ENCODE measurements at regions not wholly inside any gene's neighbourhood (a gene's known extent, or its start where the extent isn't known, plus 50 kb on each side); places are given as distances from the start of the nearest gene placed in this dataset.

- no peaks in the 10 kb centered on the region for H3K36me3 Mint-ChIP-seq (ENCODE audit: unreplicated experiment)
- H3K27ac Mint-ChIP-seq (ENCODE audit: unreplicated experiment), result no peak overlapping the region
- no peak overlapping the region for H3K4me3 Mint-ChIP-seq (ENCODE audit: unreplicated experiment)
- no peaks in the 10 kb centered on the region for H3K27me3 Mint-ChIP-seq (ENCODE audit: unreplicated experiment)
- no peak for TF ChIP-seq CTCF (IDR thresholded peaks at IDR 0.05; ENCODE audit: partially characterized antibody, unreplicated experiment)
- H3K4me1 Mint-ChIP-seq (ENCODE audit: low read depth, unreplicated experiment), result peaks cover 5% of the 10 kb centered on the region
- H3K9me3 Mint-ChIP-seq (ENCODE audit: unreplicated experiment), result no peaks in the 10 kb centered on the region
- DNase-seq, result no peak
Measured at GRCh38 chr10:29208845-29209244, 80.0 kb upstream of the LYZL1 start.

GRCh38 chr10:29209830-29210229, 79.0 kb upstream of the LYZL1 start:
- Mint-ChIP-seq H3K9me3 (ENCODE audit: unreplicated experiment) (no peaks in the 10 kb centered on the region), H3K27me3 (ENCODE audit: unreplicated experiment) (no peaks in the 10 kb centered on the region), H3K4me1 (ENCODE audit: low read depth, unreplicated experiment) (no peaks in the 10 kb centered on the region), H3K4me3 (ENCODE audit: unreplicated experiment) (no peak overlapping the region), H3K27ac (ENCODE audit: unreplicated experiment) (no peak overlapping the region), H3K36me3 (ENCODE audit: unreplicated experiment) (no peaks in the 10 kb centered on the region)
- DNase-seq, result no peak
- no peak for TF ChIP-seq CTCF (IDR thresholded peaks at IDR 0.05; ENCODE audit: partially characterized antibody, unreplicated experiment)

DNA sequence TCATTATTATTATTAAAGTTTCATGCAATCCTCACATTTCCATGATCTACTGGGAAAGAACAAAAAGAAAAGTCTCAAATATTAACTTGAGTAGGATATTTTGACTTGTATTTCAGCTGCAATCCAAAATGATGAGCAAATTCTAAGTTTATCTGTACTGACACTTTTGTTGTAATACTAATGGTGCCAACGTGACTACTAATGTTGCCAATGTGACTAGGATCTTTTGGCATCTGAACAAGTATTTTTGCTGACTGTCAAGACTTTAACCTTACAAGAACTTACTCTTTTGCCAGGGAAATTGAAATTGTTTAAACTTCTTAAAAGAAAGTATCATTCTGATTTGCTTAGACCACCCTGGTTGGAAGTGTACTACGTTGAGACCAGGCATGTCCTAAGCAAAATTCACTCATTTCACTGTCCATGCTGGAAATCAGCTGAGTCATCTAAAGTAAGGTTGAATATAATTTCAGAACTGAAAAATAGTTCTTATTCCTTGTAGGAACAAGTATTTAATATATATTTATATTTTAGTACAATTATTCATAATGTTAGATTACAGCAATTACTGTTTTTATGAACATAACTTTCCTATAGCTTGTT, 78.5 kb upstream of the LYZL1 start:
- Mint-ChIP-seq H3K9me3 (ENCODE audit: unreplicated experiment) (no peaks in the 10 kb centered on the region), H3K4me3 (ENCODE audit: unreplicated experiment) (no peak overlapping the region), H3K27ac (ENCODE audit: unreplicated experiment) (no peak overlapping the region), H3K36me3 (ENCODE audit: unreplicated experiment) (no peaks in the 10 kb centered on the region), H3K27me3 (ENCODE audit: unreplicated experiment) (no peaks in the 10 kb centered on the region), H3K4me1 (ENCODE audit: low read depth, unreplicated experiment) (no peaks in the 10 kb centered on the region)
- TF ChIP-seq CTCF (IDR thresholded peaks at IDR 0.05; ENCODE audit: partially characterized antibody, unreplicated experiment), result no peak
- no peak for DNase-seq

- H3K4me1 Mint-ChIP-seq (ENCODE audit: low read depth, unreplicated experiment), result no peaks in the 10 kb centered on the region
- H3K9me3 Mint-ChIP-seq (ENCODE audit: unreplicated experiment), result no peaks in the 10 kb centered on the region
- H3K27me3 Mint-ChIP-seq (ENCODE audit: unreplicated experiment), result no peaks in the 10 kb centered on the region
- no peaks in the 10 kb centered on the region for H3K36me3 Mint-ChIP-seq (ENCODE audit: unreplicated experiment)
- no peak for TF ChIP-seq CTCF (IDR thresholded peaks at IDR 0.05; ENCODE audit: partially characterized antibody, unreplicated experiment)
- no peak overlapping the region for H3K27ac Mint-ChIP-seq (ENCODE audit: unreplicated experiment)
- no peak for DNase-seq
- no peak overlapping the region for H3K4me3 Mint-ChIP-seq (ENCODE audit: unreplicated experiment)
Measured at GRCh38 chr10:29212597-29212996, 76.3 kb upstream of the LYZL1 start.

GRCh38 chr10:29214551-29214950, 74.3 kb upstream of the LYZL1 start:
- Mint-ChIP-seq H3K4me3 (ENCODE audit: unreplicated experiment) (no peak overlapping the region), H3K27me3 (ENCODE audit: unreplicated experiment) (no peaks in the 10 kb centered on the region), H3K9me3 (ENCODE audit: unreplicated experiment) (no peaks in the 10 kb centered on the region), H3K27ac (ENCODE audit: unreplicated experiment) (no peak overlapping the region), H3K4me1 (ENCODE audit: low read depth, unreplicated experiment) (no peaks in the 10 kb centered on the region), H3K36me3 (ENCODE audit: unreplicated experiment) (no peaks in the 10 kb centered on the region)
- no peak for TF ChIP-seq CTCF (IDR thresholded peaks at IDR 0.05; ENCODE audit: partially characterized antibody, unreplicated experiment)
- no peak for DNase-seq
